ENCODE measurements at regions not wholly inside any gene's neighbourhood (a gene's known extent, or its start where the extent isn't known, plus 50 kb on each side); places are given as distances from the start of the nearest gene placed in this dataset.
A peak's percentile ranks its signal among the peaks of the same experiment; 100 is the strongest.
"Not testable (repeated sequence)": the region's sequence is repeated elsewhere in the genome, so short reads cannot be mapped to it uniquely, and the experiment has no call there.

GRCh38 chr7:26076691-26077090 lies 75.3 kb upstream of the NFE2L3 start:
- no peak for FAIRE-seq

GRCh38 chr7:26078437-26079336 lies 73.3 kb upstream of the NFE2L3 start:
- FAIRE-seq (no peak), DNase-seq (ENCODE audit: insufficient read length, low spot score) (no peak)
- no peak for TF ChIP-seq POLR2A (IDR thresholded peaks at IDR 0.05; ENCODE audit: low read depth, low read length)

More at GRCh38 chr7:26076691-26077090, 75.3 kb upstream of the NFE2L3 start:
- no peak for TF ChIP-seq POLR2A (IDR thresholded peaks at IDR 0.05; ENCODE audit: low read depth, low read length)
- DNase-seq (ENCODE audit: insufficient read length, low spot score) = no peak

GRCh38 chr7:26081638-26082037 lies 70.4 kb upstream of the NFE2L3 start:
- no peak for TF ChIP-seq POLR2A (IDR thresholded peaks at IDR 0.05; ENCODE audit: low read depth, low read length)
- no peak for DNase-seq (ENCODE audit: insufficient read length, low spot score)
- FAIRE-seq = no peak

- TF ChIP-seq POLR2A (IDR thresholded peaks at IDR 0.05; ENCODE audit: low read depth, low read length) = no peak
- DNase-seq (ENCODE audit: insufficient read length, low spot score) = no peak
- FAIRE-seq = no peak
These were observed 68.9 kb upstream of the NFE2L3 start for GRCh38 chr7:26083113-26083512.

- FAIRE-seq = no peak
- TF ChIP-seq POLR2A (IDR thresholded peaks at IDR 0.05; ENCODE audit: low read depth, low read length) = no peak
- no peak for DNase-seq (ENCODE audit: insufficient read length, low spot score)
These were observed 67.6 kb upstream of the NFE2L3 start for GRCh38 chr7:26084418-26084817.

- FAIRE-seq (no peak), DNase-seq (ENCODE audit: insufficient read length, low spot score) (no peak)
- TF ChIP-seq POLR2A (IDR thresholded peaks at IDR 0.05; ENCODE audit: low read depth, low read length) = no peak
These were observed 66.2 kb upstream of the NFE2L3 start for GRCh38 chr7:26085771-26086170.

- FAIRE-seq (no peak), DNase-seq (ENCODE audit: insufficient read length, low spot score) (no peak)
- no peak for TF ChIP-seq POLR2A (IDR thresholded peaks at IDR 0.05; ENCODE audit: low read depth, low read length)
These were observed 64.5 kb upstream of the NFE2L3 start for GRCh38 chr7:26087321-26088091.

GRCh38 chr7:26089469-26089868 lies 62.5 kb upstream of the NFE2L3 start:
- DNase-seq (ENCODE audit: insufficient read length, low spot score); FAIRE-seq: not testable (repeated sequence)

- no peak for TF ChIP-seq POLR2A (IDR thresholded peaks at IDR 0.05; ENCODE audit: low read depth, low read length)
- FAIRE-seq = peak; percentile 72
- DNase-seq (ENCODE audit: insufficient read length, low spot score) = peak; percentile 46
These were observed 61.0 kb upstream of the NFE2L3 start for GRCh38 chr7:26090927-26091519.

- no peak for DNase-seq (ENCODE audit: insufficient read length, low spot score)
These were observed 60.1 kb upstream of the NFE2L3 start for GRCh38 chr7:26091933-26092332.

GRCh38 chr7:26093023-26093422 lies 59.0 kb upstream of the NFE2L3 start:
- no peak for FAIRE-seq
- TF ChIP-seq POLR2A (IDR thresholded peaks at IDR 0.05; ENCODE audit: low read depth, low read length) = no peak
- no peak for DNase-seq (ENCODE audit: insufficient read length, low spot score)

More at GRCh38 chr7:26091933-26092332, 60.1 kb upstream of the NFE2L3 start:
- no peak for TF ChIP-seq POLR2A (IDR thresholded peaks at IDR 0.05; ENCODE audit: low read depth, low read length)
- no peak for FAIRE-seq

GRCh38 chr7:26096136-26096535 lies 55.9 kb upstream of the NFE2L3 start:
- no peak for FAIRE-seq
- DNase-seq (ENCODE audit: insufficient read length, low spot score) = no peak
- TF ChIP-seq POLR2A (IDR thresholded peaks at IDR 0.05; ENCODE audit: low read depth, low read length) = no peak

GRCh38 chr7:26097837-26098668 lies 53.9 kb upstream of the NFE2L3 start:
- DNase-seq (ENCODE audit: insufficient read length, low spot score) (no peak), FAIRE-seq (no peak)
- TF ChIP-seq POLR2A (IDR thresholded peaks at IDR 0.05; ENCODE audit: low read depth, low read length) = no peak

Data from H54 (cell line).